GM12878 (cell line): ENCODE measurements at regions not wholly inside any gene's neighbourhood (a gene's known extent, or its start where the extent isn't known, plus 50 kb on each side); places are given as distances from the start of the nearest gene placed in this dataset.

Experiments used
- CREM ChIP-seq: IDR thresholded peaks from 2 replicates; pipeline ENCODE4 v1.6.1; 2014; ENCODE audit warnings: antibody characterized with exemption, low read depth
- EZH2 ChIP-seq: IDR thresholded peaks from 2 replicates; pipeline ENCODE4 v1.6.1; 2012; ENCODE audit warnings: low read depth, mild to moderate bottlenecking, control low read depth, inconsistent platforms, low read length, borderline replicate concordance; ENCODE audit not compliant: control insufficient read depth
- TAF1 ChIP-seq: IDR thresholded peaks from 2 replicates; pipeline ENCODE4 v1.6.1; 2011; ENCODE audit warnings: mild to moderate bottlenecking, low read depth, low read length, borderline replicate concordance

DNA sequence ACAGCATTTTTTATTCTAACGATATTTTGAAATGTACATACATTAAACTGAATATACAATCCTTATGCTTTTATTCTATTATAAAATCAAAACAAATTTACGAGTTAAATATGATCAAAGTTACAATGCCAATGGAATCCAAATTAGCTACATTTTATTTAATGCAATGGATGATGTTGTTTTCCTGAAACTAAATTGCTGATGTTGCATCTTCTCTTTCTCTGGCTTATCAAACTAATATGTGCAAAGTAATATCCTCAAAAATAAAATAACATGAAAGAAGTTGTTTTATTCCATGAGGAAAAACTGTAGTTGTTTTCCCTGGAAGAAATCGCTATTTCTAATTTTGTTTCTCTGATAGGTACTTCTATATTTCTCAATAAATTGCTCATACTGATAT, 106.8 kb downstream of the ASB9 start:
- TF ChIP-seq CREM (no peak), TAF1 (no peak), EZH2 (no peak)
